Stimulated activated CD8-positive, alpha-beta memory T cell treated with anti-CD3 and anti-CD28 coated beads, Interleukin-7, amount 100 ng/mL, for 1 hour (primary cell): ENCODE measurements at regions not wholly inside any gene's neighbourhood (a gene's known extent, or its start where the extent isn't known, plus 50 kb on each side); places are given as distances from the start of the nearest gene placed in this dataset.

Experiments
- DNase-seq, 2 donors: peaks; one replicate each; pipeline ENCODE4 v3.0.0-alpha.2; 2020; ENCODE audit warnings: low read depth in 2 of 2

- DNase-seq: no peak
These were observed 519.5 kb upstream of the CAMK1G start for GRCh38 chr1:209063767-209064659.

DNA sequence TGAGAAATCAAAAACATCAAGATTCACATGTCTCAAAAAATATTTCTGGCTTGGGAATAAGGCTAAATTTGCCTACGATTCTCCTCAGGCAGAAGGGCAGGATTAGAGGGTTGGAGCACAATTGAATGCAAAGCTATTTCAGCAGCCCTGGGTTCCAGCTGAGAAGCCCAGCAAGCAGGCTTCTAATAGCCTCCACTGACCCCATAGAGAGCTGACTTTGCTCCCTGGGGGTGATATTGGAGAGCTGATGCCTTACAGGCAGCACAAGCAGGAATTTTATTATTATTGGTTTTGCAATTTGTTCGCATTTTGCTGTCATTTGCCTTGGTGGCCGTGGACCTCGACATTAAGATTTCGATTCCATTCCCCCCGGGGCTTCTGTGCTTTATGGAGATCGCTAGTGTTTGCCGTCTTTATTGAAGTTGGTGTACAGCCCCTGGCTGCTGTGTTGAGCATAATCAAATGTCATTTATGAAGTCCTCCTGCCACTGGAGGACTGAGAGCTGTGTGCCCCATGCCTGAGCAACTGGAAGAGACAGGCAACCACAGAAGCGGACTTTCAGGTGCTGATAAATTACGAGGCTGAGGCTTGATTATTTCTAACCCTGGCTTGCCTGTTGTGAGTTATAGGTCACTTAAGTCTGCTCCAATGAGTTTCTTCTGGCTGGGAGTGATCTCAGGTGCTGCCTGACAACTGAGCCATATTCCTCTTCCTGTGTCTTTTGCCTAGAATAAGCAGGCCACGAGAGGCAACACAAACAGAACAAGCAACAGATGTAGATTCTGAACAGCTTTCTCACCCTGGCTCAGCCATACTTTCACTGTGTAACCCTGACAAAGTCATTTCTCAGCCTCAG is 518.4 kb upstream of the CAMK1G start:
- DNase-seq: no peak

- DNase-seq: no peak
These were observed 511.0 kb upstream of the CAMK1G start for GRCh38 chr1:209072481-209072880.

- no peak for DNase-seq
These were observed 509.6 kb upstream of the CAMK1G start for GRCh38 chr1:209073879-209074278.

GRCh38 chr1:209074575-209075250 is 508.8 kb upstream of the CAMK1G start:
- no peak for DNase-seq

DNA sequence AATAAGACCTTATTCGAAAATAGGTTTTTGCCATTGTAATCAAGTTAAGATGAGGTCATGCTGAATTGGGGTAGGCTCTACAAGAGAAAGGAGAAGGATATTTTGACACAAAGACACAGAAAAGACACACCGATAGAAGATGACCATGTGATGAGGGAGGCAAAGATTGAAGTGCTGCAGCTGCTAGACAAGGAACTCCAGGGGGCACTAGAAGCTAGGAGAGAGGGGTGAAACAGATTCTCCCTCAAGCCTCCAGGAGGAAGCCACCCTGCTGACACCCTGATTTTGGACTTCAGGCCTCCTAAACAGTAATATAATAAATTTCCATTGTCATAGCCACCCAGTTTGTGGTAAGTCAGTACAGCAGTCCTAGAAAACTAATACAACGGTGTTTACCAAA is 506.8 kb upstream of the CAMK1G start:
- no peak for DNase-seq

GRCh38 chr1:209080170-209080781 is 503.2 kb upstream of the CAMK1G start:
- DNase-seq: no peak

- DNase-seq: no peak
These were observed 496.9 kb upstream of the CAMK1G start for GRCh38 chr1:209086486-209087192.

DNA sequence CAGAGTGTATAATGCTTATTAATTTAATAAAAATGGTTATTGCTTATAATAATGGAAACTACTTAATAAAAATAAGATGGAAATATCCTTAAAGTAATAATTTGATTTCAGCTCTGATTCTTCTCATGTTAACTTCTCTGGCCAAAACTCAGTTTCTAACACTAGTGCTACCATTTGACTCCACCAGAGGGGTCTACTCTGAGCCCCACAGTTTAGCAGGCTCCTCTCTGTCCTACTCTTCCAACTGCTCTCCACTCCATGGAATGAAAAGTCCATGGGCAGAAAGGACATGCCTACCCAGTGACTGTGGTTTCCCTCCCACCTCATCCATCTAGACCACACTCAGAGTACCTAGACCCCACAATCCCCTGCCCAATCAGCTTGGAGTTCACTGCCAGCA is 489.1 kb upstream of the CAMK1G start:
- DNase-seq: no peak

- DNase-seq: no peak
These were observed 487.6 kb upstream of the CAMK1G start for GRCh38 chr1:209095627-209096595.

DNA sequence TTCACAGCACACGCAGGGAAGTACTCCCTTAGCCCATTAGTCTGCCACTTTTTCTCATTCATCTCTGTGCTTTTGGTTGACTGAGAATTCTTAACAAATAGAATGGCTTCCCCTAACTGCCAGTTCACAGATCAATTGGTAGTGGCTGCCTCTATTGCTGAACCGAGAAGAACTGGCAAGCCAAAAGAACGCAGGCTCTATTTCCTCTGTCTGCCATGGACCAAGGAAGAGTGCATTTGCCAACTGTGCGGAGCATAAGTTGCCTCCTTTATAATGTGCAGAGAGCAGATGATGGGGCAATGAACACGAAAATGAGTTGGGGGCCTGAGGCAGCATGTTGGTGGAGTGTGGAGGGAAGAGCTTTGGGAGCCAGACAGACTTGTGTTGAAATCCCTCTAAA is 483.1 kb upstream of the CAMK1G start:
- DNase-seq: no peak

DNA sequence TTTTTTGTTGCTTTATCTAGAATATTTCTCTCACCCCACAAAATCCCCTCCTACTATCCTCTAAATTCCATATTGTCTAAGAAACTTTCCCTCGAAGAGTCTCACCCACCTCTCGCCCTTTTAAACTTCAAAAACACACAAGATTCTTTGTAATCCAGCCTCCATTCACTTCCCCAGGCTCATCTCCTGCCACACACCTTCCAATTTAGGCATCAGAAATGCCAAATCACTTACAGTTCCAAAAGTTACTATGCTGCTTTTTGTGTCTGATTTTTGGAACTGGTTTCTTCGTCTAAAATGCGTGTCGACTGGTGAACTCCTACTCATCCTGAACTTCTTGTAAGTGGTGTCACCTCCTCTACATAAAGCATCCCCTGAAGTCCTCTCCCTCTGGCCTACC is 482.4 kb upstream of the CAMK1G start:
- no peak for DNase-seq

DNA sequence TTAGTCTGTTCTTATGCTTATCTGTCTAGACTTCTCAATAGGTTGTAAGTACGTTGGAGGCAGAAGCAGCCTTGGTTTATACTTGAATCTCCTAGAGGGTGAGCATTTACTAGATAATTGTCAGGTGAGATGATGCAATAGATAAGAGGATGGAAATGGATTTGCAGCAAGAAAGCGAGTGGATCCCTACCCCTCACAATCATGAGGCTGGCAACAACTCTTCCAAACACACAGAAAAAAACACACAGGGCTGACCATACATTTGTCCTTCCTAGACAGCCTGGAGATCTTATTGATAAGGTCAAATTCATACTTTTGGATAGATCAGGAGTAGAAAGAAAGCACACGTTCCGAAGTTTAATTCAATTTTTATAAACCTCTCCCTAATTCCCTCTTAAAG is 481.4 kb upstream of the CAMK1G start:
- no peak for DNase-seq

- DNase-seq: no peak
These were observed 481.0 kb upstream of the CAMK1G start for GRCh38 chr1:209102531-209102930.

DNA sequence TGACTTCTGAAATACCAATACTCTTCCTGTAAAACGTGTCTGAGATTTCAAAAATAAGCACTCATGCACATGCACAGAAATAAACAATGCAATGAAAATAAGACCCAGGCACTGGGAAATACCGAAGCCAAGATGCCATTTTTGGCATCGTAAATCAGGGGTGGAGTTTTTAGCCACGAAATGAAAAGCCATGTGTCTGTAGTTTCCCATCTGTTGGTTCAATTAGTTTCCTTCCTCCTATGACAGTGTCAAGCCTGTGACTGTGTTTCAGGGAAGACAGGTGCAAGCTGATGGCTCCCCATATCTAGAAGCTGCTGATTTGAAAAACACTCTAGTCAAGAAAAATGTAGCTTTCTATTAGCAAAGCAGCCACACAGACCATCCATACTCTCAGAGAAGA is 480.4 kb upstream of the CAMK1G start:
- DNase-seq: no peak

GRCh38 chr1:209104646-209105045 is 478.9 kb upstream of the CAMK1G start:
- DNase-seq: no peak

DNA sequence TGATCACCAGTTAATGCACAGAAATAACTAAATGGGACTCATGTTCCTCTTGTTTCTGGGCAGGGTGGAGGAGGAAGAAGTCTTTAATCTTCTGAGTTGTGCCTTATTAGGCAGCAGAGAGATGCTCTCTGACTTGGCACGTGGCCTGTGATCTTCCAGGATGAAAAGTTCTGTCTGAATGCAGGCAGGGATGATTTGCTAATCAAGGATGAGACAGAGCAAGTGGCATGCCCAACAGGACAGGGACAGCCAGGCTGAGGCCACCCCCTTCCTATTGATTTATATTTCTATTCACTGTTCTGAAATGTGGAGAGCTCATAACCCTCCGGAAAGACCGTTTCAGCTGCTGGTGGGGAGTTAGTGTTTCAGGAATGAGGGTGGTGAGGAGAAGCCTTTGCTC is 477.8 kb upstream of the CAMK1G start:
- DNase-seq: no peak

GRCh38 chr1:209106237-209106741 is 477.2 kb upstream of the CAMK1G start:
- no peak for DNase-seq

DNA sequence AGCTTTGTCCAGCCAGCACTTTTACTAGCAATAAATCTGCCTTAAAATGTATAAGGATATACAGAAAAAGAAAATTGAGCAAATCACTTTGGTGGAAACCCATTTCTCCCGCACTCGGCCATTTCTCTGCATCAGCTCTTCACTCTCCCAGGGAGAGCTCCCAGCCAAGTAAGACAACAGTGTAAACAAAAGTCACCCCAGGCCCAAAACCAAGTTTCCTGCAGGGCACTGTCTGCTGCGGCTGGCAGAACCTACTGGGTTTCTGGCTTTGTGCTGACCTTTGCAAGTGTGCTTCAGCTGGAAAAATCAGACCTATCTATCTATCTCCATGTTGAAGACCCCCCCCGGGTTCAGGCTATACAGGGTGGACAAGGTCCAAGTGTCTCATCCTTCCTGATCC is 476.7 kb upstream of the CAMK1G start:
- no peak for DNase-seq

DNA sequence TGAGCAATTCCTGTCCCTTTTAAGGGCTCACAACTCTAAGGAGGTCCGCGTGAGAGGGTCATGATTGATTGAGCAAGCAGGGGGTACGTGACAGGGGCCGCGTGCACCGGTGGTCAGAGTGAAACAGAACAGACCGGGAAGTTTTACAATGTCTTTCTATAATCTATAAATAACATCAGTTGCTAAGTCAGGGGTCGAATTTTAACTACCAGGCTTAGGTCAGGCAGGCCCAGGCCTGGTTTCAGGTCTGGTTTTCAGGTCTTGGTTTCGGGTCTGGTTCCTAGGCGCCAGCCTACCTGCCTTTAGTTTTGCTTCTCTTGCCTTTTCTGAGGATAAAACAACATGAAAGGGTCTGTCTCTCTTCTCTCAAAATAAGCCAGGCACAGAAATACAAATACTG is 476.0 kb upstream of the CAMK1G start:
- DNase-seq: no peak
